ENCODE measurements at regions not wholly inside any gene's neighbourhood (a gene's known extent, or its start where the extent isn't known, plus 50 kb on each side); places are given as distances from the start of the nearest gene placed in this dataset.

- no peak for TF ChIP-seq HCFC1 (IDR thresholded peaks at IDR 0.05; ENCODE audit: low read depth, low read length)
- no peak for TF ChIP-seq CAMTA2 (CRISPR knock-in tag; conservative IDR thresholded peaks at IDR 0.05)
- TF ChIP-seq FIP1L1 (IDR thresholded peaks at IDR 0.05; ENCODE audit: low read depth, low read length, poor library complexity, severe bottlenecking): no peak
- no peak for TF ChIP-seq CBX2 (IDR thresholded peaks at IDR 0.05; ENCODE audit: insufficient read depth, low read length, poor library complexity, severe bottlenecking)
- TF ChIP-seq RBM22 (IDR thresholded peaks at IDR 0.05; ENCODE audit: low read depth, low read length, poor library complexity, severe bottlenecking): no peak
- no peak for TF ChIP-seq ZNF75A (CRISPR knock-in tag; IDR thresholded peaks at IDR 0.05)
Measured at GRCh38 chr11:19321351-19321750, 80.6 kb upstream of the E2F8 start.
